Non-pigmented ciliary epithelial cell (primary cell): ENCODE measurements at regions not wholly inside any gene's neighbourhood (a gene's known extent, or its start where the extent isn't known, plus 50 kb on each side); places are given as distances from the start of the nearest gene placed in this dataset.

Experiments used
- DNase-seq: peaks from one replicate; pipeline ENCODE4 v3.0.0-alpha.2; 2010; ENCODE audit warnings: low read depth

DNA sequence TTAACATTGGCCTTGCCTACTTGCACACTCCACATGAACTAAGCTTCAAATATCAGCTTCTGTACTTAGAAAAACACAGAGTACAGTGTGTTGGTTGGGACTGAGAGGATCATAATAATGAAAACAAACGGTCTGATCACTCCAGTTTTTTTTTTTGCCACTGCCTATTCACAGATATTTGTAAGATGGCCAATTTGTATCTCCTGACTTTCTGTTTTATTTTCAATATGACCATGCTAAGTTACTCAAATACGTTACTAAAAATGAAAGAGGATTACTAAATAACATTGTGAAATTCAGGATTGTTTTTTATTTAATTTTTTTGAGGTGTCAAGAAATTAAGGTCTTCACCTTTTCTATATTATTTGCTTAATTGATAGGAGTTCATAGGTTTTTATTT is 595.1 kb downstream of the TUSC7 start:
- DNase-seq: no peak

DNA sequence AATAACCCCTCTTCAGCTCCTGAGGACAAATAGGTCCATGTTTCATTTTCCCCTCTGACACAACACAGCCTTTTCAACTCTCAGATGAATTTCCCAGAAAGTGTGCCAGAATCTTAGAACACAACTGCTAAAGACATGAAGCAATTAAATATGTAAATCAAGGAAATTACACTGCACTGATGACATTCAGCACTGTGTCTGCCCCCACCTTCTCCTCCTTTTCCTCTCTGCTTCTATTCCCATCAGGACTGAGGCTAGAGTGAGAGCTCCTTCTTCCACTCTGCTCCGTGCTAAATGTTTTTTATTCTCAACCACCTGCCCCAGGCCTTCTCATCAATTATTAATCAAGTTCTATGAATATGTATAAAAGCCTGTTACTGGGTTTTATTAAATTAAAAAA is 596.1 kb downstream of the TUSC7 start:
- DNase-seq: no peak

DNA sequence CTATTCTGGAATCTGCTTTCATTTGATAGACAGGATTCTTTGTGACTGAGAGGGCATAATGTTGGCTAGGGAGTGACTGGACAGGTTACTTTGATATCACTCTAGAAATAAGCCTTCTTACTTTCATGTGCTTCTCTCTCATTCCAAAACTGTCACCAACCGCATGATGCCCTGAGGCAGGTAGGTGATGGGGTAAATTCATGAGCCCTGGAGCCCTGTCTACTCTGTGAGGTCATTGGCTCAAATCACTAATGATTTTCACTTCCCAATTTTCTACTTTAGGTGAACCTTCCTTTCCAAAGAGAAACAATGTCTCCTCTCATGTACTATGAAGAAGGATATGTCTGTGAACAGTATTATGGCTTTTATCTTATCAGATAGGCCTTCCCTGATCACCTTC is 596.7 kb downstream of the TUSC7 start:
- DNase-seq: no peak

DNA sequence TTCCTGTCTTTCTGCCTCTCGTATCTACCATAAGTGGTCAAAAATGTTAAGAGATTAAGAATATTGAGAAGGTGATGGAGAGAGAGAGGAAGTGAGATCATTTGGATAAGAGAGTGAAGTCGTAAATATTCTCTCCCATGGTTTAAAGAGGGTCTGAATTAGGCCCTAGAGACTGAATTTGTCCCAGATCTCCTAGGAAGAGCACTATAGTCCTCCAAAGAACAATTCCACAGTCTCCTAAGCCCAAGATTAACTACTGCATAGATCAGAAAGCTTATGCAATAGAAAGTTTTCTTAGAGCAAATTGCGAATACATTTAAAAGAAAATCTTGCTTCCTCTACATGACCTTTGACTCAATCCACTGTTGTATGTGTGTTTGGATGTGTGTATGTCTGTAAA is 598.8 kb downstream of the TUSC7 start:
- DNase-seq: no peak

DNA sequence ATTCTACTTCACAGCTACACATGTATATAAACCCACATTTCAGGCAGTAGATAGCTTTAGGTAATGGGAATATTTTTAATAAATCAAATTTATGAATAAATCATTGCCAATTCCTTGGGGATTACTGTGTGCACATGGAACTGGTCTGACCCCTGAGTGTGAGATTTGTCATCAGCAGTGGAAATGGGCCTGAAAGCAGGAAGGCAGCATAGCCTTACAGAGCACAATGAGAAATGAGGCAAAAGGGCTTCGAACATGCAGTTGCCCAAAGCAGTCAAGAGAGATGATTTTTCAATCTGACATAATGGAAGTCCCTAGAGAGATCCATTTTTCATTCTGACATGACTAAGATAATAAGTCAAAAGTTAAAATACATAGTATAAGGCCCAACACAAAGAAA is 599.2 kb downstream of the TUSC7 start:
- no peak for DNase-seq

DNA sequence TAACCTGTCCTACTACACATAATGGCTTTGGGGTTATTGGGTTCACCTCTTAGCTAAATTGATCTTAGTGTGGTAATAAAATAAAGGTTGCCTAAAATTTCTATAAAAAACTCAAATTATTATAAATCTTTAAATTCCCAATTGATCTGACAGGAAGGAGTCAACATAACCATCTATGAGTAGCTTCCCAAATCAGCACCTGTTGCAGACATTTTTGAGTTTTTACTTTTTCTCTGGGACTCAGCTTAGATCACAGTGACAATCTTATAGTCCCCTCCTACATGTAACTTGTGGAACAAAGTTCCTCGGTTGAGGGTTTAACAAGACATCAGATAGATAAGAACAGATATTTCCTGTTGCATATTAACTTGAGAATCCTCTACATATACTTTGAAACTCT is 601.0 kb downstream of the TUSC7 start:
- no peak for DNase-seq

DNA sequence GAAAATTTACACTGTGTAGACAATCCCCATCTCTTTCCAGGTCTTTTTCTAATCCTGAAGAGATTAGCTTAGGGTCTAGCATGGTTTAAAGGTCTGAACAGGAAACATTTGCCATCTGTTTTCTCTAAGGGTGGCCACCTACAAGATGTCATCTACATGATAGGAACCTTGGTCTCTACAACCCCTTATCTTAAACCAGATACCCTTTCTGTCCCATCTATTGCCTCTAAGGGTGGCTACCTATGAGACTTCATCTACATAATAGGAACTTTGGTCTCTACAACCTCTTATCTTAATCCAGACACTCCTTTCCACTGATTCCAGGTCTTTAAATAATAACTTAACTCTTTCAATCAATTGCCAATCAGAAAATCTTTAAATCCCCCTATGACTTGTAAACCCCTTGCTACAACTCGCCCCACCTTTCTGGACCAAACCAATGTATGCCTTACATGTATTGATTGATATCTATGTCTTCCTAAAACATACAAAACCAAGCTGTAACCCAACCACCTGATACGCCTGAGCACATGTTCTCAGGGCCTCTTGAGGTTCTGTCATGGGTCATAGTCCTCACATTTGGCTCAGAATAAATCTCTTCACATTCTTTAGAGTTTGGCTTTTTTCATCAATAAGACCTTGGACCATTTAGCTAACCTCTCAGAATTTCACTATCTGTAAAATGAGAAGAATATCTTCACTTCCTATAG is 605.0 kb downstream of the TUSC7 start:
- DNase-seq: no peak

DNA sequence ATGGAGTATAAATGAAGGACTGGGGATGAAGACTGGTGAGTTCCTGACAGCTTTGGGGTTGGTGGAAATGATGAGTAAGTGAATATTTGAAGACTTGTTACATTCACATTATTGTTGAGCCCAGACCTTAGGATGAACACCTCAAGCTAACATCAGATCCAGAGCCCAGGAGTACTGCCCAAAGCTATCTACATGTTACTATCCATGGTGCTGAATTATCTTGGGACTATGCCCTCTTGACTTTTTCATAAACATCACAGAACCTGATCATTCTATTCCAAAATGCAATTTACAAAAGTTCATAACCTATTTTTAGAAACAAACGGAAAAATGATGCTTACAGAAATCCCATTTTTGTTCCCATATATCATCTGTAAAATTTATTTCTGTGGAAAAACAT is 613.3 kb downstream of the TUSC7 start:
- no peak for DNase-seq

DNA sequence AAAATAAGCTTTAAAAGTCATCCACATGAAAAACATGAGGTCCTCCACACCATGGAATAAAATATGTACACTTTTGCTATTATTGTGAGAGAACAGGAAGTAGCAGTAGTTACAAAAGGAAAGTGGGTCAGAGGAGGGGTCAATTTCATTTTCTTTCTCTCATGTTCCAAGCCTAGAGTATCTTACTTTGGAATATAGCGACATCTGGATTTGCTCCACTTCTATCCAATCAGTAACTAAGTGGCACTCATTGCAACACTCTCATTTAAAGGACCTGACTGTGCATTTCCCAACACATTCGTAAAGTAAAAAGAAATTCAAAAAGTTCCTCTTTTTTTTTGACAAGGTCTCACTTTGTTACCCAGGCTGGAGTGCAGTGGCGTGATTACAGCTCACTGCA is 637.3 kb downstream of the TUSC7 start:
- DNase-seq: no peak

DNA sequence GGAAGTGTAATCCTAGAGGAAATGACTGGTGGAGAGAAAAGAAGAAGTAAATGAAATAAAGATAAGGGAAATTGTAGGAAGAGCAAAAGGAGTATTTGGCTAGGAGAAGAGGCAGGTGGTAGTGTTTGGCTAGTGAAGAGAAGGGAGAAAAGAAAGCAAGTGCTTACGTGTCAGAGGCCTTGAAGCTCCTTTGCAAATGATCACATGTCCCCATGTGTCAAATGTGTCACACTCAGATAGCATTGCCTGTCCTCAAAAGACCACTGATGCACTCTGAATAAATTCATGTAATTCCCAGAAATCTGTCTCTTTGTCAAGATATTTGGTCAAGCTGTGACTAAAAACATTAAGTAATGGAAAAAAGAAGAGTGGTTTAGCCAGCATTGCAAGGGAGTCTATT is 639.3 kb downstream of the TUSC7 start:
- DNase-seq: no peak

DNA sequence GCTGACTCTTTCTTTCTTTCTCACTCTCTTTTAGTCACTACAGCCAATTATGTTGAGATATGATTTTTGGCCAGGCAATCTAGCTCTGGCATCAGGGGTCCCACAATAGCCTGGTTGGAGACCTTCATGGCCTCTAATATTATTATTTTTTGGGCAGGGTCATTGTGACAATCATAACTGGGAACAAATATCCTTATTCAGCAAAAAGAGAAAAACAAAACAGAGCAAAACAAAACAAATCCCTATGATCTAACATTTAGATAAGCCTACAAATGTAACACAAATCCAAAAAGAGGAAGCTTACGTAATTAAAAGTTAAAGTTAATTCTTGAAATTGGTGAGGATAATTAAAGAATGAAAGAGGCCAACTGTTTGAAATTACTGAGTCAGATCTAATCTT is 640.0 kb downstream of the TUSC7 start:
- DNase-seq: no peak

DNA sequence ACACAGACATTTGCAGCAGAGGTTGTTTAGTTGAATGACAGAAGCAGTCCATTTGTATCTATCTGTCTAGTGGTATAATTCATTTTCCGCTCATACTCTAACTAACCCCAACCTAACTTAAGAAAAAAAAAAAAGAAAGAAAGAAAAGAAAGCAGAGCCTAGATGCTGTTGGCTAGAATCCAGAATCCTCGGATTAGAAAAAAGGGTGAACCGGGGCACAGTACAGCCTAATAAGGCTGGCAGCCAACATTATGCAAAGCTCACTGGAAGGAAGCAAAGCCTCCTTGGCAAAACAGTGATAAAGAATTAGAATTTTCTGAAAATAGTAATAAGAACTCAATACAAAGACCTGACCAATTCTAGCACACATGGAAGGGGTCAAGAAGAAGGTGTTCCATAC is 640.8 kb downstream of the TUSC7 start:
- no peak for DNase-seq

DNA sequence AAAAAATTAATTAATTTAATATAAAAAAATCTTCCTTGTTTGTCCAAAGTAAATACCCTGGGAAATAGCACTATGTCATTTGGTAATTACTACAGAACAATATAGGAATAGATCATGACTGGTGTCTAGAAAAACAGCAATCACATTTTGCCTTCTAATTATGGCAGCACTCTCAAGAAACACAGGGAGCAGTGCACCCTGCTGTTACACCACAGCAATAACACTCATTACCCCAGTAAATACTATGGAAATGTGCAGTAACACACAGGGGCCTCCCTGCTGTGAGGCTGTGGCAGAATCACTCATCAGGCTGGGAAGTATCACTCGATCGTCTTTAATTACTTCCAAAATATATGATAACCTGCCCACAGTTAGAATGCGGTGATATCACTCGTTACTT is 646.0 kb downstream of the TUSC7 start:
- DNase-seq: no peak

DNA sequence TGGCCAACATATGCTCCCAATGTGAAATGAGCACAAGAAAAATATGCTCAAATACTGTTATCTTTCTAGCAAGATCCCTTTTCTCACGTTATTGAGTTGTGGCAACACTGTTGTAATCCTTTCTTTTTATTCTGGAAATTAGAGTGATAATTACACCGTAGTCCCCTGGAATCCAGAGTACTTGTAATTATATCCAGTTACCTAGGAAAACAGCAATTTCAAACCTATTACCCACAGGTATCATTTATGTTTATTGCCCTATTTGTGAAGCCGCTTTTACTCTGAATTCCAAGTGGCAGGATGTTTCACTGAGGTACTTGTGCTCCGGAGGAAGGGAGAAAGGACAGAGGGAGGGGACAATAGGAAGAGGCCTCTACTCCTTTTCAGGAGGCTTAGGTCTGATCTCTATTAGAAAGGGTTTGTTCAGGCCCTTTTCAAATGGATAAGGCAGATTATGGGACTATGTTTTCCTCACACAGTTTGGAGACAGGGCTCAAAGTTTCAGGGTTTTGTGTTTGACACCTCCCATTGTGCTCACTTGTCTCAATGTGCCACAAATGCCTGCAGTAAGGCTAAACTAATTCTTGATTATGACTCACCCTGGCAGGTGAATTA is 646.6 kb downstream of the TUSC7 start:
- no peak for DNase-seq

DNA sequence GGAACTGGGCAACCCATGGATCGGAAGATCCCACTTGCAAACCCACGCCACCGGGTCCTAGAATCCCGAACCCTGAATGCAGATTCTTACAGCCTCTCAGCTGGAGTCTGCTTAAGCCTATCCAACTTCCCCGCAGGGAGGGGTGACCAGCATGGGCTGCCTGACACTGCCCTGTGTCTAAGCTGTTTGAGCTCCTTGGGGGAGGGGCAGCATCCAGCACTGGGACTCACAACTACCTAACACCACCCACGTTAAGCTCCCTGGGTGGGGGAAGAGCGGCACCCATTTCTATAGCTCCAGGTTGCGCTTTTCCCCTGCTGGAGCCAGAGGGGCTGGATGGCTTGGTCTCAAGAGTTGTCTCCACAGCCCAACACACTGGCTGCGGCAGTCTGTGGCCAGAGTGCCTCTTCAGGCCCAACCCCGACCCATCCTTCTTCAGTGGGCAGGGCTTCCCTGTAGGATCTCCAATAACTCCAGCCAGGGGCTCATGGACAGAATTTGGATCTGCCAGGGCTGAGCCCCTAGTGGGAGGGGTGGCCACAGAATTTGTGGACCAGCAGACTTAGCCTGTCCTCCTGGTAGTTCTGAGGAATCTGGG is 649.2 kb downstream of the TUSC7 start:
- no peak for DNase-seq

DNA sequence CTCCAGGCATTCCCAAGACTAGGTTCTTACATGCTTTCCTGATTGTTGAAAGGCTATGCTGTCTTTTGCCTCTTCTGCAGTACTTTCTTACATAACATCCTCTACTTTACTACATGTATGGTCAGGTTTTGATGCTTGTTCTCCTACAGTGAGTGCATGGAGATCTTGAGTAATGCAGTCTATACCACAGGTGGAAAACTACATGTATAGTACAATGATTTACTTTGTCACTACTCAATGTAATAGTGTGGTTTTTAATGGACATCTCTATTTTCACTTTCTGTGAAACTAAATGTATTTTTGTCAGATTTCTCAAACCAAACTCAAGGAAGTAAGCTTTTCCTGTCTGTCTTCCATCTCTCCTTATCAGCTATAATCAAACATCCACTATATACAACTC is 657.0 kb downstream of the TUSC7 start:
- no peak for DNase-seq

DNA sequence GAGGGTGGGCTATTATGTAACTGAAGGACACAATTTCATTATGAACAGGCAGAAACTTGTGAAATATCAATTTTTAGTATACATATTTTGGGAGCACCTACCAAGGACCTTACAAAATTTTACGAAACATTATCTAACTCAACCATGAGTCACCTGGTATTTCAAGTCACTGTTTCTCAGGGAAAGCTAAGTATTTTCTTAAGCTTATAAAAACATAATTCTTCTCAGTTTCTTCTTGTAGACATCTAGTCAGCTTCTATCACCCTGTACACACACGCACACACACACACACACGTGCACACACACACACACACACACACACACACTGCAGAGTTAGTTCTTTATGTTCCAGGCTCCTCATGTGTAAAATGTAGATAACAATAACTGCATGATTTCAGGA is 658.3 kb downstream of the TUSC7 start:
- DNase-seq: no peak

DNA sequence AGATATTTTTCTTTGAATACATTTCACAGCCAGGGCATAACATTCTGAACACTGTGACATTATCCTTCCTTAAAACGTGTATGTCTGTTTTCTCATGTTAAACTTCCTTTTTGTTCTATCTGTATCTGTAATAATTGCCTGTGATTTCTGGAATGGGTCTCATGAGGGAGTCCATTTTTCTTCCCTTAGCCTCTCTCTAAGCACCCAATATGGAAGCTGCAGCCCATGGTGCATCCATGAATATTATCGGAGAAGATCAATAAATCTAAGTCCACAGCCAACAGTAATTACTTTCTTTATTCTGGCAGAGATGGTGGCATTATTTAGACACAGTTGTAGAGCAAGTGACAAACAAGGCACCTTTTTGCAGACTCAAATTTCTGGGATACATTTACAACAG is 671.1 kb downstream of the TUSC7 start:
- no peak for DNase-seq

DNA sequence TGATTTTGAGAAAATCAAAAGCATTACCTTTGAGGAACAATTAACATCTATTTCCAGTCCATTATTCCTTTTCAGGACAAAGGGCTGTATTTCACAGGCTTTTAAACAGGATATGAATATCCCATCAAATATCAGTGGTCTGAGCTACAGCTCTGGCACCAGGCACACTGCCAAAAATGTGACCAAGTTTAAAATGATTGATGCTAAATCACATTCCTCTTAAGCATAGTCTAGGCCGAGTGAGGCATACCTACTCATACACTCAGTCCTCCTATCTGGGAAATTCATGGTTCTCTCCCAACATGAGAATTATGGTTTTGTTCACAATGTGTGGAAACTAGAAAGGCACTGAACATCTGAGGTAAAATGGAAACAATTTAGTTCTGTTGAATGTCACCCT is 683.5 kb downstream of the TUSC7 start:
- no peak for DNase-seq

DNA sequence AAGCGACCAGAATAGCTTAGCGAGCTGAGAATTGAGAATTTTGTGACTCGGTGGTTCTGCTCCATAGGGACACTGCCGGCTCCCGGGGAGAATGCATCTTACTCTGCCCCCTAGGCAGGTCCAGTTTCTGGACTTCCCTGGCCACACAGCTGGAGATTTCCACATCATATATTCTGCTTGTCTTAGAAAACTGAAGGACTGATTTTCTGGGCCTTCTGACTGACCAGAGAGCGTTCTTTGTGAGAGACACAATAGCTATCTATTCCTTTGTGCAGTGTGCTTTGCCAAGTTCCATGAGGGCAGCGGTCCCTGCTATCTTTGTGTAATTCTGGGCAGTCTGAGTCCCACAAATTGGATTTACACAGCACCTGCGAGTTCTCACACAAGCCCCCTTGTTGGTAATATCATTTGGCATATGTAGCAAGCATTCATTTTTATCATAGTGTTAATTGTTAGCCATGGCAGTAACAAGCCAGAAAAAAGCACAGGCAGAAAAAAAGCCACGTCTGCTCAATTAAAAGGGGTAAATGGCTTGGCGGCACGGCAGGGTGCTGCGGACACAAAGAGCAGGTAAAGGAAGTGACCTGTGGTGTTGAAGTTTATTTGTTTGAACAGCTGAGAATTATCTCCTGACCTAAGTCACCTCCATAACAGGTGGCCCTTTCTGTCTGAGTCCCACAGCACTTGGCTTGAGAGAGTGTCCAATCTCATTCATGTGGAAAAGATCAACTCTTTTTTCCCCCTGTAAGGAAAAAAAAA is 688.7 kb downstream of the TUSC7 start:
- DNase-seq: no peak

DNA sequence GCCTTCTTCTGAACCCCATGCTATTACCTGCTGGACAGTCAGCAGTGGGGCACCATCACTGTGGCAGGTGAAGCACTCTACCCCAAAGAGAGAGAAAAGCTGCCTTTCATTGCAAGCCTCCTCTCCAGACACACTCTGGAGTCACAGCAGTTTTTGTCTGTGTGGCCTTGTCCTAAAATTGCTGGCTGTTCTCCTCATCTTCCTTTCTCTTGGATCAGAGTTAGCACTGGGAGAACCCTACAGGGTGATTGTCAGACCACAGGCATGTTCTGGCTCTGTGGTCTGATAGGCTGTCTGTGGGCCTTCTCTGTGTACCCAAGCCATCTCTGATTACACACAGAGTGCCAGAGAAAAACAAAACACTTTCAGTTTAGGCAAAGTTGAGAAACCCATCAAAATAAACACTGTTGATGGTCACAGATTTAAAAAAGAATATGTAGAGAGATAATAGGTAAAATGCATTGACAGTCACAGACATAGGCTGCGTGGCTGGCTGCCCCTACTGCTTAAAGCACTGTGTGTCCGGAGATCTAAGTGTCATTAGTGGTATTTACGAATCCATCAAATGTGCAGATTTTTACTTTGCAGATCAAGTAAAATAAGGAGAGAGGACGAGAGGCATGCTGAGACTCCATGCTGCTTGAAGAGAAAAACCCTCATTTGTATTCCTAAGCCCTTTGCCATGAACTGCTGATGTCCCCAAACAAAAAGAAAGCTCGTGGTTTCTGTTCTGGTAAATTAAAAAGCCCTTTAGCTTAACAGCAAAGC is 689.9 kb downstream of the TUSC7 start:
- no peak for DNase-seq

DNA sequence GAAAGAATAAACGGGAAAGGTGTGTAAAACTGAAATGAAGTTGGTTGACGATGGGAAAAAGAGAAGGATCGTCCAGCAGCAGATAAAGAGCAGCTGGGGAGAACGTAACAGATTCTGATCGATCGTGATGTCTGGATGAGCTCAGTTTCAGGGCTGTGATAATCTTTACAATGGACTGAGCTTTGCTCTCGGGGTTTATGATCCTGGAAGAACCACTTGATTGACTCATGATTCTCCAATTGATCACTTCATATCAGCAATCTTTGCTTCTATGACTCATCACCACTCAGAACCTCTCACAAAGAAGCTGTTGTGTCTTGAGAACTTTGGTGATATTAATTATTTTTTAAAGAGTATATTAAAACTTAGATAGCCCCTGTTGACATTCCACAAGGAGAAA is 690.7 kb downstream of the TUSC7 start:
- DNase-seq: no peak
